ENCODE measurements at regions not wholly inside any gene's neighbourhood (a gene's known extent, or its start where the extent isn't known, plus 50 kb on each side); places are given as distances from the start of the nearest gene placed in this dataset.

DNA sequence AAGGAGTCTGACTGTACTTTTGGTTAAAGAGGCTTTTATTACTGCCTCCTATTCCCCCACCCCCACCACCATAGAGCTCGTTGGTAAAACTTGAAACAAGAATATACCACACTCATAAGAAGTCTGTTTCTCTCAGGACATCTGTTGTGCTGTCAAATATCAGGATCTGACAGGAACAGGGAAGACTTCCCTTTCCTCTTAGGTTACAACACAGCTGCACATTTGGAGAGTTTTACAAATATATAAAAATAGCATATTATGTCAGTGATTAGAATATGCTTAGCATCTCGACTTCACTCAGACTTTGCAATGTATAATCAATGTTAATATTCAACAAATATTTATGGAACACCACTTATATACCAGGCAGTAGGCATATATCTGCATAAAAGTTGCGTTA lies 439.6 kb upstream of the REG3G start:
- TF ChIP-seq, protein P1, sequence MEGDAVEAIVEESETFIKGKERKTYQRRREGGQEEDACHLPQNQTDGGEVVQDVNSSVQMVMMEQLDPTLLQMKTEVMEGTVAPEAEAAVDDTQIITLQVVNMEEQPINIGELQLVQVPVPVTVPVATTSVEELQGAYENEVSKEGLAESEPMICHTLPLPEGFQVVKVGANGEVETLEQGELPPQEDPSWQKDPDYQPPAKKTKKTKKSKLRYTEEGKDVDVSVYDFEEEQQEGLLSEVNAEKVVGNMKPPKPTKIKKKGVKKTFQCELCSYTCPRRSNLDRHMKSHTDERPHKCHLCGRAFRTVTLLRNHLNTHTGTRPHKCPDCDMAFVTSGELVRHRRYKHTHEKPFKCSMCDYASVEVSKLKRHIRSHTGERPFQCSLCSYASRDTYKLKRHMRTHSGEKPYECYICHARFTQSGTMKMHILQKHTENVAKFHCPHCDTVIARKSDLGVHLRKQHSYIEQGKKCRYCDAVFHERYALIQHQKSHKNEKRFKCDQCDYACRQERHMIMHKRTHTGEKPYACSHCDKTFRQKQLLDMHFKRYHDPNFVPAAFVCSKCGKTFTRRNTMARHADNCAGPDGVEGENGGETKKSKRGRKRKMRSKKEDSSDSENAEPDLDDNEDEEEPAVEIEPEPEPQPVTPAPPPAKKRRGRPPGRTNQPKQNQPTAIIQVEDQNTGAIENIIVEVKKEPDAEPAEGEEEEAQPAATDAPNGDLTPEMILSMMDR (IDR thresholded peaks at IDR 0.05): no peak
- no peak for TF ChIP-seq POLR2A (IDR thresholded peaks at IDR 0.05)
